ENCODE measurements at regions not wholly inside any gene's neighbourhood (a gene's known extent, or its start where the extent isn't known, plus 50 kb on each side); places are given as distances from the start of the nearest gene placed in this dataset.

DNA sequence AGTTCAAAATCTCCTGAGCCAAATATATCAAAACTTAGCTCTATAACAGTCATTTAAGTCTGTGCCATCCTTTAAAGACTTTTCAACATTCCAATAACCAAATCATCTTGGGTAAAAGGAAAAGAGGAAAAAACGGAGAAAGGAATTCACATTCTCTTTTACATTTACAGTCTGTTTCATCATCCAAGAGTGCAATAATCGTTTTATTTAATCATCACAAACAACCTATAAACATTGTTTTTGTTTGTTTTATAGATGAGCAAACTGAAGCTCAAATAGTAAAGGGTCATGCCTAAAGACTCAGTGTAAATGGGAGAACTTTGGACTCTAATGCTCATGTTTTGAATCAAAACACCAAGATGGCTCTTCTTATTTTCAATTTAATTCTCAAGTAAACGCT is 252.3 kb downstream of the TOX3 start:
- Histone ChIP-seq H3K79me2 (ENCODE audit: insufficient read depth, low read length) (no peaks in the 10 kb centered on the region), H3K4me1 (ENCODE audit: control insufficient read depth in 1 of 2, insufficient read depth in 2 of 2, low read length in 2 of 2) (no peaks in the 10 kb centered on the region), H3K27ac (ENCODE audit: low read depth, low read length) (no peak overlapping the region), H2AFZ (ENCODE audit: low read depth, low read length, poor library complexity, severe bottlenecking) (no peak overlapping the region), H3K9me2 (ENCODE audit: insufficient read depth) (no peaks in the 10 kb centered on the region), H3K9ac (ENCODE audit: low read length) (no peak overlapping the region), H3K36me3 (ENCODE audit: control insufficient read depth in 1 of 2, insufficient read depth in 2 of 2, low read length in 2 of 2) (no peaks in the 10 kb centered on the region), H4K20me1 (ENCODE audit: insufficient read depth) (no peaks in the 10 kb centered on the region), H3K4me2 (ENCODE audit: low read length) (no peak overlapping the region), H3K4me3 (replicated peaks in 1 of 2; ENCODE audit: low read depth in 1 of 2, low read length in 2 of 2) (no peak overlapping the region), H3K9me3 (ENCODE audit: control insufficient read depth in 1 of 2, insufficient read depth in 1 of 2, low read depth in 1 of 2, low read length in 2 of 2) (peaks cover 7 to 13% of the 10 kb centered on the region in 2 experiments; a peak in 2 of 4 replicates), H3K27me3 (ENCODE audit: insufficient read depth, low read length) (no peaks in the 10 kb centered on the region)
- intact Hi-C loops (cut with micrococcal nuclease) = no loop called here
- TF ChIP-seq EZH2phosphoT487 (IDR thresholded peaks at IDR 0.05; ENCODE audit: borderline replicate concordance) = no peak
- no peak for TF ChIP-seq YY1 (IDR thresholded peaks at IDR 0.05; ENCODE audit: extremely low read depth, insufficient replicate concordance, low read depth, low read length)
- no peak for TF ChIP-seq CBX3 (IDR thresholded peaks at IDR 0.05; ENCODE audit: low read depth)
- TF ChIP-seq EZH2 (IDR thresholded peaks at IDR 0.05) = no peak
- no peak for TF ChIP-seq JUND (IDR thresholded peaks at IDR 0.05)
- TF ChIP-seq SP1 (IDR thresholded peaks at IDR 0.05; ENCODE audit: low read depth) = no peak
- no peak for TF ChIP-seq REST (IDR thresholded peaks at IDR 0.05; ENCODE audit: low read depth)
- TF ChIP-seq, protein P1, sequence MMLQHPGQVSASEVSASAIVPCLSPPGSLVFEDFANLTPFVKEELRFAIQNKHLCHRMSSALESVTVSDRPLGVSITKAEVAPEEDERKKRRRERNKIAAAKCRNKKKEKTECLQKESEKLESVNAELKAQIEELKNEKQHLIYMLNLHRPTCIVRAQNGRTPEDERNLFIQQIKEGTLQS (IDR thresholded peaks at IDR 0.05) = no peak
- ChIA-PET RAD21 (ENCODE audit: low non-redundant PET in 1 of 2, low total read pairs in 2 of 2, uncharacterized antibody in 2 of 2, unreplicated experiment in 2 of 2) (no interaction called here), CTCF (no interaction called here), POLR2A (no interaction called here)
- DNase-seq (ENCODE audit: low read depth, low spot score) (no peak), ATAC-seq (no peak)
- no TSS peak for BruUV-seq (replicated peaks)
